ENCODE measurements at regions not wholly inside any gene's neighbourhood (a gene's known extent, or its start where the extent isn't known, plus 50 kb on each side); places are given as distances from the start of the nearest gene placed in this dataset.
"Not testable (repeated sequence)": the region's sequence is repeated elsewhere in the genome, so short reads cannot be mapped to it uniquely, and the experiment has no call there.

GRCh38 chr5:104513121-104513602 is 950.6 kb upstream of the NUDT12 start:
- H3K27ac ChIP-seq: no peak overlapping the region
- TF ChIP-seq CTCF (conservative IDR thresholded peaks at IDR 0.05) (no peak), ZFX (IDR thresholded peaks at IDR 0.05) (no peak)

GRCh38 chr5:104512063-104512825 is 949.7 kb upstream of the NUDT12 start:
- TF ChIP-seq ZFX (IDR thresholded peaks at IDR 0.05) (no peak), CTCF (conservative IDR thresholded peaks at IDR 0.05) (no peak)
- H3K27ac ChIP-seq: no peak overlapping the region

- no peak overlapping the region for H3K27ac ChIP-seq
- no peak for TF ChIP-seq ZFX (IDR thresholded peaks at IDR 0.05)
- no peak for TF ChIP-seq CTCF (conservative IDR thresholded peaks at IDR 0.05)
These were observed 935.7 kb upstream of the NUDT12 start for GRCh38 chr5:104498281-104498680.

- H3K27ac ChIP-seq: no peak overlapping the region
- TF ChIP-seq ZFX (IDR thresholded peaks at IDR 0.05): no peak
- no peak for TF ChIP-seq CTCF (conservative IDR thresholded peaks at IDR 0.05)
These were observed 931.5 kb upstream of the NUDT12 start for GRCh38 chr5:104494083-104494482.

DNA sequence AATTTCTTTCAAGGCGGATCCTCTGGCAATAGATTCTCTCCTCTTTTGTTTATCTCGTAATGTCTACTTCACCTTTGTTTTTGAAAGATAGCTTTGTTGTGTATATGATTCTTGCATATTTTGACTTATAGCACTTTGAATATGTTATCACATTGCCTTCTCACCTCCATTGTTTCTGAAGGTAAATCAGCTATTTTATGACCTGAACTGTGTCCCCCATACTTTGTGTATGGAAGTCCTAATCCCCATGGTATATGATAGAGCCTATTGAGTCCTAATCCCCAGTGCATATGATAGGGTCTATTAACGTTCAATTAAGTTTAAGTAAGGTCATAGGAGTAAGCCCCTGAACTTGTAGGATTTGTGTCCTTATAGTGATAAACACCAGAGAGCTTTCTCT is 910.2 kb upstream of the NUDT12 start:
- no peak overlapping the region for H3K27ac ChIP-seq
- no peak for TF ChIP-seq CTCF (conservative IDR thresholded peaks at IDR 0.05)
- no peak for TF ChIP-seq ZFX (IDR thresholded peaks at IDR 0.05)

DNA sequence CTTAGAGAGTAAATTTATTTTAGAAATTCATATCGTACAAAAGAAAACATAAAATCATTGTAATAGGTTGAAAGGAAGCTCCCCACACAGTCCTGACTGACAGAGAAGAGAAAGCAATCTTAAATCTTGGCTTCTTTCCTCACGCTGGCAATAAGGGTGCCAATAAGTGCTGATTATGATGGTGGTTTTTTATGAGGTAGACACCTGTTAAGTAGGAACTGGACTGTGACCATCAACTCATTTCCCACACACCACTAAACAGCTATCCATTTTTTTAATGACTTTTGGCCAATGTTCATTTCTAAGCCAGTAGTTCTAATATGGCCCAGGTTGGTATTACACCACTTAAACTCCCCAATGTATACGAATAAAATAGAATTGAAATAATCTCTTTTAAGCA is 893.5 kb upstream of the NUDT12 start:
- TF ChIP-seq CTCF (conservative IDR thresholded peaks at IDR 0.05): no peak
- TF ChIP-seq ZFX (IDR thresholded peaks at IDR 0.05): no peak

GRCh38 chr5:104452550-104452949 is 890.0 kb upstream of the NUDT12 start:
- TF ChIP-seq ZFX (IDR thresholded peaks at IDR 0.05) (no peak), CTCF (conservative IDR thresholded peaks at IDR 0.05) (no peak)

More for the DNA sequence above, 893.5 kb upstream of the NUDT12 start:
- no peak overlapping the region for H3K27ac ChIP-seq

GRCh38 chr5:104451911-104452310 is 889.3 kb upstream of the NUDT12 start:
- H3K27ac ChIP-seq: not testable (repeated sequence)

More at GRCh38 chr5:104452550-104452949, 890.0 kb upstream of the NUDT12 start:
- no peak overlapping the region for H3K27ac ChIP-seq
